ENCODE measurements at regions not wholly inside any gene's neighbourhood (a gene's known extent, or its start where the extent isn't known, plus 50 kb on each side); places are given as distances from the start of the nearest gene placed in this dataset.

DNA sequence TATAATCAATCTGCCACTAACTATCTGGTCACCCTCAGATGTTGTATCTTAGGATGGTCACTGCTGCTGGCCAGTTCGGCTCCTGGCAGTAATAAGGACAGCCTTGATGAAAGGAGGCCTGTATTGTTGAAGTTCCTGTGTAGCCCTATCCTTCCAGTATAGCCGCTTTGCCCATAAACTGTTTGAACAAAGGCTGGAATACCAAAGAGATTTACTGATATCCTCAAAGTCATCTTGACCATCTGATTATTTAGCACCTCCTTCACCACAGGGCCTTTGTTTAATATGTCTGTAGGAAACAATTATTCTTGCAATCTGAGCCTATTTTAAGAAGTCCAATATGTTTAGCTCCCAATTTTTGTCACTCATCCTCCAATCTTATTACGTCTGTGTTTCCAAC, 77.7 kb downstream of the HYCC1 start:
- no peak overlapping the region for H3T11ph ChIP-seq (ENCODE audit: low read length)
- no peaks in the 10 kb centered on the region; a peak in 1 of 5 replicates for H3K9me3 Mint-ChIP-seq
- no peak overlapping the region for H3K4me3 Mint-ChIP-seq
- no peak overlapping the region for H2AK5ac ChIP-seq (ENCODE audit: insufficient read length, low read length)
- H3K79me1 ChIP-seq (ENCODE audit: insufficient read depth, low read depth, low read length, poor library complexity, severe bottlenecking): no peaks in the 10 kb centered on the region
- no peak overlapping the region for H4K91ac ChIP-seq (ENCODE audit: insufficient read length, low read depth, low read length)
- no peak overlapping the region for H3K18ac ChIP-seq (ENCODE audit: insufficient read length, low read depth, low read length)
- H3K4me1 Mint-ChIP-seq: peaks cover 6 to 17% of the 10 kb centered on the region in 2 experiments
- no peak overlapping the region for H2BK20ac ChIP-seq (ENCODE audit: low read depth, low read length, poor library complexity, severe bottlenecking)
- no peak overlapping the region for H3K4me2 ChIP-seq (ENCODE audit: insufficient read depth, insufficient read length, low read length)
- H2BK5ac ChIP-seq (ENCODE audit: insufficient read length, low read length): no peak overlapping the region
- no peak overlapping the region for H2BK12ac ChIP-seq (ENCODE audit: insufficient read length, low read depth, low read length)
- no peaks in the 10 kb centered on the region for H4K20me1 ChIP-seq (ENCODE audit: control insufficient read depth, insufficient read depth, insufficient read length)
- no peak overlapping the region for H3K9ac ChIP-seq (ENCODE audit: extremely low read depth, insufficient read length, low read length)
- TF ChIP-seq, protein P1, sequence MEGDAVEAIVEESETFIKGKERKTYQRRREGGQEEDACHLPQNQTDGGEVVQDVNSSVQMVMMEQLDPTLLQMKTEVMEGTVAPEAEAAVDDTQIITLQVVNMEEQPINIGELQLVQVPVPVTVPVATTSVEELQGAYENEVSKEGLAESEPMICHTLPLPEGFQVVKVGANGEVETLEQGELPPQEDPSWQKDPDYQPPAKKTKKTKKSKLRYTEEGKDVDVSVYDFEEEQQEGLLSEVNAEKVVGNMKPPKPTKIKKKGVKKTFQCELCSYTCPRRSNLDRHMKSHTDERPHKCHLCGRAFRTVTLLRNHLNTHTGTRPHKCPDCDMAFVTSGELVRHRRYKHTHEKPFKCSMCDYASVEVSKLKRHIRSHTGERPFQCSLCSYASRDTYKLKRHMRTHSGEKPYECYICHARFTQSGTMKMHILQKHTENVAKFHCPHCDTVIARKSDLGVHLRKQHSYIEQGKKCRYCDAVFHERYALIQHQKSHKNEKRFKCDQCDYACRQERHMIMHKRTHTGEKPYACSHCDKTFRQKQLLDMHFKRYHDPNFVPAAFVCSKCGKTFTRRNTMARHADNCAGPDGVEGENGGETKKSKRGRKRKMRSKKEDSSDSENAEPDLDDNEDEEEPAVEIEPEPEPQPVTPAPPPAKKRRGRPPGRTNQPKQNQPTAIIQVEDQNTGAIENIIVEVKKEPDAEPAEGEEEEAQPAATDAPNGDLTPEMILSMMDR (conservative IDR thresholded peaks at IDR 0.05): no peak
- no peak overlapping the region for H3K56ac ChIP-seq (ENCODE audit: insufficient read length, low read depth, low read length)
- H4K8ac ChIP-seq (replicated peaks; ENCODE audit: insufficient read length, low read depth, low read length): no peak overlapping the region
- H2BK120ac ChIP-seq (ENCODE audit: low read depth, low read length, poor library complexity, severe bottlenecking): no peak overlapping the region
- H3K27ac ChIP-seq (ENCODE audit: insufficient read length, low read depth, low read length): no peak overlapping the region
- no peak overlapping the region for H3K23ac ChIP-seq (ENCODE audit: insufficient read length, low read depth, low read length)
- no peaks in the 10 kb centered on the region for H3K27me3 ChIP-seq (ENCODE audit: insufficient read depth, low read length)
- WGBS (ENCODE audit: extremely low coverage, insufficient read length, low lambda C conversion rate): no CpG with 5 or more reads among the region's 3 CpGs
- no peak overlapping the region for H3K4ac ChIP-seq (ENCODE audit: low read depth, low read length)
- H3K27ac Mint-ChIP-seq: no peak overlapping the region; a peak in 1 of 7 replicates
- no peak overlapping the region for H2AFZ ChIP-seq (ENCODE audit: low read length)
- H3K36me3 Mint-ChIP-seq (ENCODE audit: insufficient read depth in 1 of 3, low read depth in 3 of 3): peaks cover 1 to 11% (median 10%) of the 10 kb centered on the region in 3 experiments; a peak in 5 of 7 replicates
- DNase-seq: no peak
- H3K79me2 ChIP-seq (ENCODE audit: insufficient read depth, low read length): no peaks in the 10 kb centered on the region
- no peak overlapping the region for H2BK15ac ChIP-seq (ENCODE audit: low read depth, low read length)
- H3K27me3 Mint-ChIP-seq (ENCODE audit: low read depth): no peaks in the 10 kb centered on the region
- H3K4me1 ChIP-seq (ENCODE audit: insufficient read depth, low read length): no peaks in the 10 kb centered on the region
- no peaks in the 10 kb centered on the region for H3K23me2 ChIP-seq (ENCODE audit: insufficient read length, low read depth, low read length, poor library complexity, severe bottlenecking)
- no peak overlapping the region for H3K14ac ChIP-seq (ENCODE audit: insufficient read depth, low read length)
- no peak overlapping the region for H4K5ac ChIP-seq (ENCODE audit: insufficient read length, low read depth, low read length)
- no peaks in the 10 kb centered on the region for H3K9me3 ChIP-seq (ENCODE audit: control insufficient read depth, low read depth, low read length)
